ENCODE measurements at regions not wholly inside any gene's neighbourhood (a gene's known extent, or its start where the extent isn't known, plus 50 kb on each side); places are given as distances from the start of the nearest gene placed in this dataset.

DNA sequence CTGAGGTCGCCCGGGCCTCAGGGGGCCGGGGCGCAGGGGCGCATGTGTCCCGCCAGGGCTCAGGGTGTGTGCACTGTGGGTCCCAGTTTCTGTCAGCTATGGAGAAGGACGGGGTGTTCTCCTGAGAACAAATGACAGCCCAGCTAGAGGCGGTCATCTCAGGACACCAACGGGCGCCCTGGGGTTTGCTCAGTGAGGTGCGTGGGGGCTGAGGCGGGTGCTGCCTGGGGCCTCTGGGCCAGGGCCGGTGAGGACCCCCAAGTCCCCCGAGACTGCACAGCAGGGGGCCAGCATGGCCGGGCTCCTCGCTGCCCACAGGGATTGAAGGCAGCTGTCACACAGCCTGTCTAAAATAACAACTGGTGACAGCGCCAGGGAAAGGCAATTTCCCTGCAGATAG is 808.8 kb upstream of the SOX11 start (continued):
- no peak for TF ChIP-seq TCF7L2 (IDR thresholded peaks at IDR 0.05; ENCODE audit: borderline replicate concordance, extremely low read depth, insufficient read depth, insufficient read length)

DNA sequence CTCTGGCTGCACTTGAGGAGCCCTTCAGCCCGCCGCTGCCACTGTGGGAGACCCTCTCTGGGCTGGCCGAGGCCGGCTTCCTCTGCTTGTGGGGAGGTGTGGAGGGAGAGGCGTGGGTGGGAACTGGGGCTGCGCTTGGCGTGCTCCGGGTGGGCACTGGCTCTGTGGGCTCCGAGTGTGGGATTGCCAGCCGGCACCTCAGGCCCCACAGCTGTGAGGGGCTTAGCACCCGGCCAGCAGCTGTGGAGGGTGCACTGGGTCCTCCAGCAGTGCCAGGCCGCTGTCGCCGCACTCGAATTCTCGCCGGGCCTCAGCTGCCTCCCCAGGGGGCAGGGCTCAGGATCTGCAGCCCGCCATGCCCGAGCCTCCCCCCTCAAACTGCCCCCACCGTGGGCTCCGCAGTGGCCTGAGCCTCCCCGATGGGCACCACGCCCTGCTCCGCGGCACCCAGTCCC is 808.0 kb upstream of the SOX11 start:
- Histone ChIP-seq H3K4me1 (ENCODE audit: control insufficient read depth in 1 of 2, insufficient read depth in 2 of 2, low read length in 2 of 2) (no peaks in the 10 kb centered on the region), H3K9ac (ENCODE audit: low read length) (no peak overlapping the region), H3K4me3 (replicated peaks in 1 of 2; ENCODE audit: low read depth in 1 of 2, low read length in 2 of 2) (no peak overlapping the region), H3K36me3 (ENCODE audit: control insufficient read depth in 1 of 2, insufficient read depth in 2 of 2, low read length in 2 of 2) (no peaks in the 10 kb centered on the region), H3K27me3 (ENCODE audit: insufficient read depth, low read length) (no peaks in the 10 kb centered on the region), H3K9me2 (ENCODE audit: insufficient read depth) (no peaks in the 10 kb centered on the region), H3K27ac (ENCODE audit: low read depth, low read length) (no peak overlapping the region), H2AFZ (ENCODE audit: low read depth, low read length, poor library complexity, severe bottlenecking) (no peak overlapping the region), H4K20me1 (ENCODE audit: insufficient read depth) (no peaks in the 10 kb centered on the region), H3K4me2 (ENCODE audit: low read length) (no peak overlapping the region), H3K9me3 (ENCODE audit: control insufficient read depth in 1 of 2, insufficient read depth in 1 of 2, low read depth in 1 of 2, low read length in 2 of 2) (peaks cover 11 to 15% of the 10 kb centered on the region in 2 experiments; a peak in 2 of 4 replicates), H3K79me2 (ENCODE audit: insufficient read depth, low read length) (no peaks in the 10 kb centered on the region)
- no TSS peak for BruUV-seq (replicated peaks)
- RAD21 ChIA-PET (ENCODE audit: low non-redundant PET in 1 of 2, low total read pairs in 2 of 2, uncharacterized antibody in 2 of 2, unreplicated experiment in 2 of 2): no interaction called here
- CTCF ChIA-PET: no interaction called here
- ATAC-seq (no peak), DNase-seq (ENCODE audit: low read depth, low spot score) (no peak)
- TF ChIP-seq, protein P1, sequence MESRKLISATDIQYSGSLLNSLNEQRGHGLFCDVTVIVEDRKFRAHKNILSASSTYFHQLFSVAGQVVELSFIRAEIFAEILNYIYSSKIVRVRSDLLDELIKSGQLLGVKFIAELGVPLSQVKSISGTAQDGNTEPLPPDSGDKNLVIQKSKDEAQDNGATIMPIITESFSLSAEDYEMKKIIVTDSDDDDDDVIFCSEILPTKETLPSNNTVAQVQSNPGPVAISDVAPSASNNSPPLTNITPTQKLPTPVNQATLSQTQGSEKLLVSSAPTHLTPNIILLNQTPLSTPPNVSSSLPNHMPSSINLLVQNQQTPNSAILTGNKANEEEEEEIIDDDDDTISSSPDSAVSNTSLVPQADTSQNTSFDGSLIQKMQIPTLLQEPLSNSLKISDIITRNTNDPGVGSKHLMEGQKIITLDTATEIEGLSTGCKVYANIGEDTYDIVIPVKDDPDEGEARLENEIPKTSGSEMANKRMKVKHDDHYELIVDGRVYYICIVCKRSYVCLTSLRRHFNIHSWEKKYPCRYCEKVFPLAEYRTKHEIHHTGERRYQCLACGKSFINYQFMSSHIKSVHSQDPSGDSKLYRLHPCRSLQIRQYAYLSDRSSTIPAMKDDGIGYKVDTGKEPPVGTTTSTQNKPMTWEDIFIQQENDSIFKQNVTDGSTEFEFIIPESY (IDR thresholded peaks at IDR 0.05; ENCODE audit: extremely low read depth, insufficient replicate concordance, low read length): no peak
- TF ChIP-seq SRF (IDR thresholded peaks at IDR 0.05; ENCODE audit: low read depth): no peak
- TF ChIP-seq POLR2A (IDR thresholded peaks at IDR 0.05; ENCODE audit: borderline replicate concordance, extremely low read depth, insufficient read depth, insufficient read length): no peak
- TF ChIP-seq, protein P2, sequence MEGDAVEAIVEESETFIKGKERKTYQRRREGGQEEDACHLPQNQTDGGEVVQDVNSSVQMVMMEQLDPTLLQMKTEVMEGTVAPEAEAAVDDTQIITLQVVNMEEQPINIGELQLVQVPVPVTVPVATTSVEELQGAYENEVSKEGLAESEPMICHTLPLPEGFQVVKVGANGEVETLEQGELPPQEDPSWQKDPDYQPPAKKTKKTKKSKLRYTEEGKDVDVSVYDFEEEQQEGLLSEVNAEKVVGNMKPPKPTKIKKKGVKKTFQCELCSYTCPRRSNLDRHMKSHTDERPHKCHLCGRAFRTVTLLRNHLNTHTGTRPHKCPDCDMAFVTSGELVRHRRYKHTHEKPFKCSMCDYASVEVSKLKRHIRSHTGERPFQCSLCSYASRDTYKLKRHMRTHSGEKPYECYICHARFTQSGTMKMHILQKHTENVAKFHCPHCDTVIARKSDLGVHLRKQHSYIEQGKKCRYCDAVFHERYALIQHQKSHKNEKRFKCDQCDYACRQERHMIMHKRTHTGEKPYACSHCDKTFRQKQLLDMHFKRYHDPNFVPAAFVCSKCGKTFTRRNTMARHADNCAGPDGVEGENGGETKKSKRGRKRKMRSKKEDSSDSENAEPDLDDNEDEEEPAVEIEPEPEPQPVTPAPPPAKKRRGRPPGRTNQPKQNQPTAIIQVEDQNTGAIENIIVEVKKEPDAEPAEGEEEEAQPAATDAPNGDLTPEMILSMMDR (IDR thresholded peaks at IDR 0.05 in 2 of 3, conservative IDR thresholded peaks at IDR 0.05 in 1 of 3; ENCODE audit: borderline replicate concordance in 1 of 3, insufficient read depth in 1 of 3, low read depth in 2 of 3, low read length in 2 of 3): no peak
- no peak for TF ChIP-seq ZNF274 (IDR thresholded peaks at IDR 0.05; ENCODE audit: low read depth, low read length)
- TF ChIP-seq SIN3A (IDR thresholded peaks at IDR 0.05; ENCODE audit: low read depth): no peak
- no peak for TF ChIP-seq YY1 (IDR thresholded peaks at IDR 0.05; ENCODE audit: extremely low read depth, insufficient replicate concordance, low read depth, low read length)
- no peak for TF ChIP-seq EGR1 (IDR thresholded peaks at IDR 0.05; ENCODE audit: low read depth)
- TF ChIP-seq TCF7L2 (IDR thresholded peaks at IDR 0.05; ENCODE audit: borderline replicate concordance, extremely low read depth, insufficient read depth, insufficient read length): no peak
- TF ChIP-seq, protein P3, sequence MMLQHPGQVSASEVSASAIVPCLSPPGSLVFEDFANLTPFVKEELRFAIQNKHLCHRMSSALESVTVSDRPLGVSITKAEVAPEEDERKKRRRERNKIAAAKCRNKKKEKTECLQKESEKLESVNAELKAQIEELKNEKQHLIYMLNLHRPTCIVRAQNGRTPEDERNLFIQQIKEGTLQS (IDR thresholded peaks at IDR 0.05): no peak
- TF ChIP-seq ZFX (IDR thresholded peaks at IDR 0.05): no peak
- TF ChIP-seq FOSL1 (IDR thresholded peaks at IDR 0.05; ENCODE audit: low read depth): no peak
- intact Hi-C loops (cut with micrococcal nuclease): no loop called here
- POLR2A ChIA-PET: no interaction called here
